Neuronal stem cell (in vitro differentiated cells): ENCODE measurements at regions not wholly inside any gene's neighbourhood (a gene's known extent, or its start where the extent isn't known, plus 50 kb on each side); places are given as distances from the start of the nearest gene placed in this dataset.

Experiments used
- DNase-seq: peaks from one replicate; pipeline ENCODE4 v3.0.0-alpha.2; 2013; ENCODE audit warnings: low spot score
- H2AFZ ChIP-seq: one replicate; pipeline ENCODE4 v1.6.1; 2013; ENCODE audit warnings: mild to moderate bottlenecking, low read length, inconsistent platforms
- H2AK5ac ChIP-seq: 2 replicates; pipeline ENCODE4 v1.6.1; 2013; ENCODE audit warnings: low read depth, mild to moderate bottlenecking, inconsistent platforms, low read length, moderate library complexity, mixed read lengths
- H2BK120ac ChIP-seq: 2 replicates; pipeline ENCODE4 v1.6.1; 2013; ENCODE audit warnings: low read depth, mild to moderate bottlenecking, inconsistent platforms, low read length, moderate library complexity, mixed read lengths
- H2BK12ac ChIP-seq: one replicate; pipeline ENCODE4 v1.6.1; 2013; ENCODE audit warnings: low read length, inconsistent platforms
- H2BK15ac ChIP-seq: 2 replicates; pipeline ENCODE4 v1.6.1; 2013; ENCODE audit warnings: mild to moderate bottlenecking, low read length, inconsistent platforms, mixed read lengths
- H2BK5ac ChIP-seq: one replicate; pipeline ENCODE4 v1.6.1; 2013; ENCODE audit warnings: inconsistent platforms, mild to moderate bottlenecking, low read length, moderate library complexity
- H3K14ac ChIP-seq: one replicate; pipeline ENCODE4 v1.6.1; 2013; ENCODE audit warnings: low read length, inconsistent platforms
- H3K18ac ChIP-seq: 2 replicates; pipeline ENCODE4 v1.6.1; 2013; ENCODE audit warnings: low read length, inconsistent platforms
- H3K23ac ChIP-seq: 2 replicates; pipeline ENCODE4 v1.6.1; 2013; ENCODE audit warnings: low read depth, mild to moderate bottlenecking, mixed read lengths, low read length, inconsistent platforms; ENCODE audit not compliant: poor library complexity
- H3K27ac ChIP-seq: replicated peaks from 3 replicates; pipeline ENCODE4 v1.5.1; 2013; ENCODE audit warnings: low read length, inconsistent platforms
- H3K27me3 ChIP-seq, 3 experiments: 2 replicates each; pipeline ENCODE4 v1.6.1; 2013; ENCODE audit warnings: low read length in 3 of 3, mild to moderate bottlenecking in 2 of 3, inconsistent platforms in 1 of 3, low read depth in 1 of 3, mixed read lengths in 1 of 3, moderate library complexity in 1 of 3; ENCODE audit not compliant: control insufficient read depth in 3 of 3, insufficient read depth in 3 of 3
- H3K36me3 ChIP-seq, 2 donors: replicated peaks in 1 of 2; 2 replicates each; pipeline ENCODE4 v1.6.1; 2013; ENCODE audit warnings: low read length in 2 of 2; ENCODE audit not compliant: control insufficient read depth in 2 of 2, insufficient read depth in 2 of 2
- H3K4ac ChIP-seq: 2 replicates; pipeline ENCODE4 v1.6.1; 2013; ENCODE audit warnings: inconsistent platforms, mild to moderate bottlenecking, low read length, moderate library complexity
- H3K4me1 ChIP-seq, 2 donors: 1 replicate in 1 of 2; 2 replicates in 1 of 2; pipeline ENCODE4 v1.6.1; 2013; ENCODE audit warnings: low read length in 2 of 2, low read depth in 1 of 2; ENCODE audit not compliant: control insufficient read depth in 2 of 2, insufficient read depth in 1 of 2
- H3K4me2 ChIP-seq: one replicate; pipeline ENCODE4 v1.6.1; 2013; ENCODE audit warnings: mild to moderate bottlenecking, low read length, inconsistent platforms; ENCODE audit not compliant: insufficient read depth, poor library complexity, severe bottlenecking
- H3K4me3 ChIP-seq, 2 donors: 2 replicates each; pipeline ENCODE4 v1.5.1; 2013; ENCODE audit warnings: low read length in 2 of 2, mild to moderate bottlenecking in 2 of 2, inconsistent platforms in 1 of 2, moderate library complexity in 1 of 2
- H3K79me1 ChIP-seq: one replicate; pipeline ENCODE4 v1.6.1; 2013; ENCODE audit warnings: low read depth, mild to moderate bottlenecking, inconsistent platforms, low read length, moderate library complexity
- H3K9ac ChIP-seq: one replicate; pipeline ENCODE4 v1.6.1; 2013; ENCODE audit warnings: mild to moderate bottlenecking, low read depth, low read length, inconsistent platforms; ENCODE audit not compliant: poor library complexity
- H3K9me3 ChIP-seq, 2 donors: replicated peaks in 1 of 2; 2 replicates each; pipeline versions ENCODE3 to v1.6.1; 2013; ENCODE audit warnings: low read length in 2 of 2, mild to moderate bottlenecking in 2 of 2, inconsistent platforms in 1 of 2, low read depth in 1 of 2, mixed read lengths in 1 of 2, moderate library complexity in 1 of 2; ENCODE audit not compliant: control insufficient read depth in 2 of 2, insufficient read depth in 1 of 2
- H4K8ac ChIP-seq: one replicate; pipeline ENCODE4 v1.6.1; 2013; ENCODE audit warnings: low read depth, mild to moderate bottlenecking, inconsistent platforms, low read length, moderate library complexity
- H4K91ac ChIP-seq: one replicate; pipeline ENCODE4 v1.6.1; 2013; ENCODE audit warnings: low read length, low read depth, mild to moderate bottlenecking, inconsistent platforms; ENCODE audit not compliant: poor library complexity
- WGBS, 2 donors: extraction: QIAGEN DNeasy Blood & Tissue Kit; methylation state at CpG; one replicate each; pipeline ENCODE4 v1.1.7; 2013; ENCODE audit warnings: missing lambda C conversion rate in 2 of 2, mixed read lengths in 1 of 2; ENCODE audit not compliant: insufficient read length in 2 of 2, insufficient replicate concordance in 1 of 2; ENCODE audit errors: extremely low coverage in 2 of 2; 5-methylcytosine and 5-hydroxymethylcytosine counted together

- Histone ChIP-seq H3K14ac (no peak overlapping the region), H2BK120ac (no peak overlapping the region), H2BK5ac (no peak overlapping the region), H3K23ac (no peak overlapping the region), H4K91ac (no peak overlapping the region), H3K4me3 (no peak overlapping the region), H3K18ac (no peak overlapping the region), H3K27me3 (no peaks in the 10 kb centered on the region), H3K4me2 (no peak overlapping the region), H3K9me3 (no peaks in the 10 kb centered on the region), H3K4me1 (no peaks in the 10 kb centered on the region), H2BK15ac (no peak overlapping the region), H3K4ac (no peak overlapping the region), H3K36me3 (no peaks in the 10 kb centered on the region), H3K27ac (no peak overlapping the region), H4K8ac (no peak overlapping the region), H3K79me1 (no peaks in the 10 kb centered on the region), H2BK12ac (no peak overlapping the region), H2AK5ac (no peak overlapping the region), H2AFZ (no peak overlapping the region), H3K9ac (no peak overlapping the region)
- DNase-seq: no peak
- WGBS, 2 donors: no CpG with 5 or more reads among the region's 1 CpG
These were observed 585.3 kb downstream of the EBF1 start for GRCh38 chr5:158514319-158514985.

- no CpG with 5 or more reads among the region's 6 CpGs for WGBS, 2 donors
These were observed 586.0 kb downstream of the EBF1 start for GRCh38 chr5:158513490-158514318.

GRCh38 chr5:158511454-158511853, 588.3 kb downstream of the EBF1 start:
- Histone ChIP-seq H4K8ac (no peak overlapping the region), H3K4ac (no peak overlapping the region), H3K27ac (no peak overlapping the region), H2BK15ac (no peak overlapping the region), H2AFZ (no peak overlapping the region), H3K14ac (no peak overlapping the region), H3K18ac (no peak overlapping the region), H3K4me1 (no peaks in the 10 kb centered on the region), H3K9ac (no peak overlapping the region), H3K4me2 (no peak overlapping the region), H3K9me3 (peaks cover 0 to 3% of the 10 kb centered on the region in 2 donors), H2BK5ac (no peak overlapping the region), H3K36me3 (no peaks in the 10 kb centered on the region), H3K79me1 (no peaks in the 10 kb centered on the region), H3K27me3 (no peaks in the 10 kb centered on the region), H2BK12ac (no peak overlapping the region), H3K4me3 (no peak overlapping the region), H2BK120ac (no peak overlapping the region), H3K23ac (no peak overlapping the region), H4K91ac (no peak overlapping the region), H2AK5ac (no peak overlapping the region)
- DNase-seq: no peak

More at GRCh38 chr5:158513490-158514318, 586.0 kb downstream of the EBF1 start:
- H3K27me3 ChIP-seq: no peaks in the 10 kb centered on the region
- H3K18ac ChIP-seq: no peak overlapping the region
- H4K91ac ChIP-seq: no peak overlapping the region
- H2BK12ac ChIP-seq: no peak overlapping the region
- H3K79me1 ChIP-seq: no peaks in the 10 kb centered on the region
- no peak overlapping the region for H3K4ac ChIP-seq
- no peak overlapping the region for H2BK5ac ChIP-seq
- H3K9ac ChIP-seq: no peak overlapping the region
- no peak overlapping the region for H2AFZ ChIP-seq
- no peak overlapping the region for H2AK5ac ChIP-seq
- no peaks in the 10 kb centered on the region for H3K9me3 ChIP-seq
- DNase-seq: no peak
- no peak overlapping the region for H2BK120ac ChIP-seq
- no peak overlapping the region for H4K8ac ChIP-seq
- H3K4me3 ChIP-seq: no peak overlapping the region
- no peak overlapping the region for H3K4me2 ChIP-seq
- H3K27ac ChIP-seq: no peak overlapping the region
- H2BK15ac ChIP-seq: no peak overlapping the region
- no peak overlapping the region for H3K14ac ChIP-seq
- H3K23ac ChIP-seq: no peak overlapping the region
- H3K36me3 ChIP-seq: no peaks in the 10 kb centered on the region
- H3K4me1 ChIP-seq: no peaks in the 10 kb centered on the region

- H3K4me3 ChIP-seq: no peak overlapping the region
- no peak overlapping the region for H3K14ac ChIP-seq
- 98 to 100% methylated on average over 2 to 5 of the region's 7 CpGs for WGBS, 2 donors
- no peak overlapping the region for H3K23ac ChIP-seq
- no peak overlapping the region for H4K8ac ChIP-seq
- no peak overlapping the region for H3K18ac ChIP-seq
- H3K9ac ChIP-seq: no peak overlapping the region
- H3K27me3 ChIP-seq: no peaks in the 10 kb centered on the region
- H2AK5ac ChIP-seq: no peak overlapping the region
- H3K4me1 ChIP-seq: no peaks in the 10 kb centered on the region
- no peak overlapping the region for H2BK120ac ChIP-seq
- H3K79me1 ChIP-seq: no peaks in the 10 kb centered on the region
- H3K27ac ChIP-seq: no peak overlapping the region
- no peak overlapping the region for H2BK15ac ChIP-seq
- no peak overlapping the region for H2BK5ac ChIP-seq
- H3K4ac ChIP-seq: no peak overlapping the region
- DNase-seq: no peak
- no peak overlapping the region for H2AFZ ChIP-seq
- H3K4me2 ChIP-seq: no peak overlapping the region
- no peak overlapping the region for H4K91ac ChIP-seq
- peaks cover 0 to 7% of the 10 kb centered on the region in 2 donors for H3K9me3 ChIP-seq
- H3K36me3 ChIP-seq: no peaks in the 10 kb centered on the region
- no peak overlapping the region for H2BK12ac ChIP-seq
These were observed 589.2 kb downstream of the EBF1 start for GRCh38 chr5:158510479-158510878.
